C4-2B (cell line): ENCODE measurements at regions not wholly inside any gene's neighbourhood (a gene's known extent, or its start where the extent isn't known, plus 50 kb on each side); places are given as distances from the start of the nearest gene placed in this dataset.

Experiments used
- ZFX ChIP-seq: fragments of 450-650 bp; IDR thresholded peaks from 2 replicates; pipeline ENCODE4 v1.6.1; 2017
- TF ChIP-seq, protein P1 (sequence below): fragments of 450-650 bp; conservative IDR thresholded peaks from 2 replicates; pipeline ENCODE4 v1.5.1; 2017; ENCODE audit warnings: mild to moderate bottlenecking

DNA sequence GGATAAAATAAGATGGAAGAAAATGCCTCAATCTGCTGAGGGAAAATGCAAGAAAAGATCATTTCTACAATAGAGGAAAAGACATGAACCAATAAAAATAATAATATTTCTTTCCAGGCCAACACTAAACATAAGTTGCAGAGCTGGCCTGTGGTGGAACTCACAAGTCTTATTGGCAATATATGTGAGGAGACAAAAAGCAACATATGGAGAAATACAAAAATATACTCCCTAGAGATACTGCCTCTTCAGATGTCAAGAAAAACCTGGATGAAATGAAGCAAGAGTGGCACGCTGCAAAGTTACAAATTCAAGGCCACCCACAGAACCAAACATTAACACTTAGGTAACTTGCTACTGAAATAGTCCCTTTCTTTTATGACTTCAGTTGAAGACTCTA, 264.9 kb upstream of the FMN2 start:
- TF ChIP-seq, protein P1, sequence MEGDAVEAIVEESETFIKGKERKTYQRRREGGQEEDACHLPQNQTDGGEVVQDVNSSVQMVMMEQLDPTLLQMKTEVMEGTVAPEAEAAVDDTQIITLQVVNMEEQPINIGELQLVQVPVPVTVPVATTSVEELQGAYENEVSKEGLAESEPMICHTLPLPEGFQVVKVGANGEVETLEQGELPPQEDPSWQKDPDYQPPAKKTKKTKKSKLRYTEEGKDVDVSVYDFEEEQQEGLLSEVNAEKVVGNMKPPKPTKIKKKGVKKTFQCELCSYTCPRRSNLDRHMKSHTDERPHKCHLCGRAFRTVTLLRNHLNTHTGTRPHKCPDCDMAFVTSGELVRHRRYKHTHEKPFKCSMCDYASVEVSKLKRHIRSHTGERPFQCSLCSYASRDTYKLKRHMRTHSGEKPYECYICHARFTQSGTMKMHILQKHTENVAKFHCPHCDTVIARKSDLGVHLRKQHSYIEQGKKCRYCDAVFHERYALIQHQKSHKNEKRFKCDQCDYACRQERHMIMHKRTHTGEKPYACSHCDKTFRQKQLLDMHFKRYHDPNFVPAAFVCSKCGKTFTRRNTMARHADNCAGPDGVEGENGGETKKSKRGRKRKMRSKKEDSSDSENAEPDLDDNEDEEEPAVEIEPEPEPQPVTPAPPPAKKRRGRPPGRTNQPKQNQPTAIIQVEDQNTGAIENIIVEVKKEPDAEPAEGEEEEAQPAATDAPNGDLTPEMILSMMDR: no peak
- TF ChIP-seq ZFX: no peak
